Peyer's patch (tissue), 4 donors: ENCODE measurements at regions not wholly inside any gene's neighbourhood (a gene's known extent, or its start where the extent isn't known, plus 50 kb on each side); places are given as distances from the start of the nearest gene placed in this dataset.

Experiments
- POLR2A ChIP-seq, 2 donors: fragments of 450-650 bp; IDR thresholded peaks; one replicate each; pipeline ENCODE4 v1.5.1; 2017; ENCODE audit warnings: antibody characterized with exemption in 2 of 2, mild to moderate bottlenecking in 2 of 2, moderate library complexity in 2 of 2
- TF ChIP-seq, protein P1 (sequence below), 6 experiments: fragments of 450-650 bp in 4 of 6; fragments of 200-600 bp in 2 of 6; sonication (generic) in 1 of 6; IDR thresholded peaks; one replicate each; pipeline ENCODE4 v1.5.1; 2017 to 2019; ENCODE audit warnings: antibody characterized with exemption in 6 of 6, mild to moderate bottlenecking in 3 of 6, moderate library complexity in 1 of 6

DNA sequence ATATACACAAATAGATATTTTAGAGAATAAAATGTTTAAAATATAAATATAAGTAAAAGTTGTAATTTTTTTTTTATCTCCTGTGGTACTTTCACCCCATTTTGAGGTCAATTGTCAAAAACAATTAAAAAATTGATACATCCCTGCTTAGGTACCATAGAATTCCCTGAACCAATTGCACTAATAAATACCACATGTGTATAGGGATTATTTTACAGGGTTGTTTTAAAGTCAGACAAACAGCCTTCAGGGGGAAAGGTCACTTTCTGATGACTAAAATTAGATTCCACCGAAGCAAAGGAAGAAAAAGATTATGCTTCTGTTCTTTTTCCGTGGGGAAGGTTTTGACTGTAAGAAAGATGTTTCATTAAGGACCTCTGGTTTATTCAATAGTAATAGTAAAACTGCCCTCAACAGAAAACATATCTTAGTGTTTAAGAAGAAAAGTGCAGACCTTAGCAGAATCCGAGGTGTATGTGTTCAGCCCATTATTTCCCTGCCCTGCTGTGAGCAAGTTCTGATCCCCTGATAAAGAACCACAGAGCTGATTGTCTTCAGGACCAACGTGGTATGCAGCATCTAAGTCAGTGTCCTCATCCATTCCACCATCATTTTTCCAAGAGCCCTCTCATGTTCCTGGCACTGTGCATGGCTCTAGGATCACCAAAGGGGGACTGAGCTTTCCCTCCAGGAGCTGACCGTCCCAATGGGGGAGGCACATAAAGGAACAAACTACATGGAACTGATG is 132.9 kb upstream of the IL12A start:
- no peak for TF ChIP-seq POLR2A (IDR thresholded peaks at IDR 0.05)
- TF ChIP-seq, protein P1, sequence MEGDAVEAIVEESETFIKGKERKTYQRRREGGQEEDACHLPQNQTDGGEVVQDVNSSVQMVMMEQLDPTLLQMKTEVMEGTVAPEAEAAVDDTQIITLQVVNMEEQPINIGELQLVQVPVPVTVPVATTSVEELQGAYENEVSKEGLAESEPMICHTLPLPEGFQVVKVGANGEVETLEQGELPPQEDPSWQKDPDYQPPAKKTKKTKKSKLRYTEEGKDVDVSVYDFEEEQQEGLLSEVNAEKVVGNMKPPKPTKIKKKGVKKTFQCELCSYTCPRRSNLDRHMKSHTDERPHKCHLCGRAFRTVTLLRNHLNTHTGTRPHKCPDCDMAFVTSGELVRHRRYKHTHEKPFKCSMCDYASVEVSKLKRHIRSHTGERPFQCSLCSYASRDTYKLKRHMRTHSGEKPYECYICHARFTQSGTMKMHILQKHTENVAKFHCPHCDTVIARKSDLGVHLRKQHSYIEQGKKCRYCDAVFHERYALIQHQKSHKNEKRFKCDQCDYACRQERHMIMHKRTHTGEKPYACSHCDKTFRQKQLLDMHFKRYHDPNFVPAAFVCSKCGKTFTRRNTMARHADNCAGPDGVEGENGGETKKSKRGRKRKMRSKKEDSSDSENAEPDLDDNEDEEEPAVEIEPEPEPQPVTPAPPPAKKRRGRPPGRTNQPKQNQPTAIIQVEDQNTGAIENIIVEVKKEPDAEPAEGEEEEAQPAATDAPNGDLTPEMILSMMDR (IDR thresholded peaks at IDR 0.05), result no peak
